GM18517 (cell line): ENCODE measurements at regions not wholly inside any gene's neighbourhood (a gene's known extent, or its start where the extent isn't known, plus 50 kb on each side); places are given as distances from the start of the nearest gene placed in this dataset.

Experiments used
- ATAC-seq: cut with Tn5 transposase; IDR thresholded peaks from one replicate; pipeline ENCODE4 v1.9.1; 2021; ENCODE audit warnings: mild to moderate bottlenecking, moderate library complexity; ENCODE audit not compliant: unreplicated experiment

- no peak for ATAC-seq
Measured at GRCh38 chr10:117948493-117948892, 98.2 kb downstream of the RAB11FIP2 start.

- ATAC-seq: no peak
Measured at GRCh38 chr10:117950408-117950807, 96.3 kb downstream of the RAB11FIP2 start.
